ENCODE measurements at regions not wholly inside any gene's neighbourhood (a gene's known extent, or its start where the extent isn't known, plus 50 kb on each side); places are given as distances from the start of the nearest gene placed in this dataset.

DNA sequence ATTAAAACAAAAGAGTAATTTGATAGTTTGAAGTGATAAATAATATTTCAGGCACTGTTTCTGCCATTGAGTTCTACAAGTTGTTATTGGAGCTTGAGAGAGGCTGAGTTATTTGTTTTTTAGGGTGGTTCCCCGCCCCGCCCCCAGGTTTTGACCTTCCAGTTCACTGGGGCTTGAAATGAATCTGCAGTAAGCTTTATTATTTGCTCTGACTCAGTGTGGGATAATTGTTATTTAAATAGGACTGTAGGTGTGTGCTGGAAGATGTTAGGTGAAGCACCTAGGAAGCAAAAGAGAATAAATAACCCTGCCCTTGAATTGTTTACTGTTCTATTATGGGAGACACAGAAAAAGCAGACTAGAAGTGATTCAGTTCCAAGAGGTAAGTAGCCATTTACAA lies 81.2 kb upstream of the KCNIP4 start:
- no peak for DNase-seq (ENCODE audit: extremely low read depth in 1 of 4, low spot score in 3 of 4)
- in situ Hi-C loops (cut with MboI), result no loop called here

More for the DNA sequence above, 81.2 kb upstream of the KCNIP4 start:
- no peaks in the 10 kb centered on the region for H3K79me2 ChIP-seq (ENCODE audit: control insufficient read depth, insufficient read depth, low read length)
- TF ChIP-seq FOXJ3 (CRISPR knock-in tag; IDR thresholded peaks at IDR 0.05), result no peak
- no peak for TF ChIP-seq ZNF695 (CRISPR knock-in tag; IDR thresholded peaks at IDR 0.05)
- no peak for TF ChIP-seq HMG20A (CRISPR knock-in tag; conservative IDR thresholded peaks at IDR 0.05)
- no peak for TF ChIP-seq MCM7 (IDR thresholded peaks at IDR 0.05)
- TF ChIP-seq, protein P1, sequence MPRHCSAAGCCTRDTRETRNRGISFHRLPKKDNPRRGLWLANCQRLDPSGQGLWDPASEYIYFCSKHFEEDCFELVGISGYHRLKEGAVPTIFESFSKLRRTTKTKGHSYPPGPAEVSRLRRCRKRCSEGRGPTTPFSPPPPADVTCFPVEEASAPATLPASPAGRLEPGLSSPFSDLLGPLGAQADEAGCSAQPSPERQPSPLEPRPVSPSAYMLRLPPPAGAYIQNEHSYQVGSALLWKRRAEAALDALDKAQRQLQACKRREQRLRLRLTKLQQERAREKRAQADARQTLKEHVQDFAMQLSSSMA (CRISPR knock-in tag; IDR thresholded peaks at IDR 0.05), result no peak
- TF ChIP-seq, protein P2, sequence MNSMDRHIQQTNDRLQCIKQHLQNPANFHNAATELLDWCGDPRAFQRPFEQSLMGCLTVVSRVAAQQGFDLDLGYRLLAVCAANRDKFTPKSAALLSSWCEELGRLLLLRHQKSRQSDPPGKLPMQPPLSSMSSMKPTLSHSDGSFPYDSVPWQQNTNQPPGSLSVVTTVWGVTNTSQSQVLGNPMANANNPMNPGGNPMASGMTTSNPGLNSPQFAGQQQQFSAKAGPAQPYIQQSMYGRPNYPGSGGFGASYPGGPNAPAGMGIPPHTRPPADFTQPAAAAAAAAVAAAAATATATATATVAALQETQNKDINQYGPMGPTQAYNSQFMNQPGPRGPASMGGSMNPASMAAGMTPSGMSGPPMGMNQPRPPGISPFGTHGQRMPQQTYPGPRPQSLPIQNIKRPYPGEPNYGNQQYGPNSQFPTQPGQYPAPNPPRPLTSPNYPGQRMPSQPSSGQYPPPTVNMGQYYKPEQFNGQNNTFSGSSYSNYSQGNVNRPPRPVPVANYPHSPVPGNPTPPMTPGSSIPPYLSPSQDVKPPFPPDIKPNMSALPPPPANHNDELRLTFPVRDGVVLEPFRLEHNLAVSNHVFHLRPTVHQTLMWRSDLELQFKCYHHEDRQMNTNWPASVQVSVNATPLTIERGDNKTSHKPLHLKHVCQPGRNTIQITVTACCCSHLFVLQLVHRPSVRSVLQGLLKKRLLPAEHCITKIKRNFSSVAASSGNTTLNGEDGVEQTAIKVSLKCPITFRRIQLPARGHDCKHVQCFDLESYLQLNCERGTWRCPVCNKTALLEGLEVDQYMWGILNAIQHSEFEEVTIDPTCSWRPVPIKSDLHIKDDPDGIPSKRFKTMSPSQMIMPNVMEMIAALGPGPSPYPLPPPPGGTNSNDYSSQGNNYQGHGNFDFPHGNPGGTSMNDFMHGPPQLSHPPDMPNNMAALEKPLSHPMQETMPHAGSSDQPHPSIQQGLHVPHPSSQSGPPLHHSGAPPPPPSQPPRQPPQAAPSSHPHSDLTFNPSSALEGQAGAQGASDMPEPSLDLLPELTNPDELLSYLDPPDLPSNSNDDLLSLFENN (IDR thresholded peaks at IDR 0.05; ENCODE audit: low read depth in 2 of 2, low read length in 2 of 2), result no peak
- TF ChIP-seq, protein P3, sequence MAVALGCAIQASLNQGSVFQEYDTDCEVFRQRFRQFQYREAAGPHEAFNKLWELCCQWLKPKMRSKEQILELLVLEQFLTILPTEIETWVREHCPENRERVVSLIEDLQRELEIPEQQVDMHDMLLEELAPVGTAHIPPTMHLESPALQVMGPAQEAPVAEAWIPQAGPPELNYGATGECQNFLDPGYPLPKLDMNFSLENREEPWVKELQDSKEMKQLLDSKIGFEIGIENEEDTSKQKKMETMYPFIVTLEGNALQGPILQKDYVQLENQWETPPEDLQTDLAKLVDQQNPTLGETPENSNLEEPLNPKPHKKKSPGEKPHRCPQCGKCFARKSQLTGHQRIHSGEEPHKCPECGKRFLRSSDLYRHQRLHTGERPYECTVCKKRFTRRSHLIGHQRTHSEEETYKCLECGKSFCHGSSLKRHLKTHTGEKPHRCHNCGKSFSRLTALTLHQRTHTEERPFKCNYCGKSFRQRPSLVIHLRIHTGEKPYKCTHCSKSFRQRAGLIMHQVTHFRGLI (CRISPR knock-in tag; IDR thresholded peaks at IDR 0.05), result no peak
- no peak for TF ChIP-seq ZNF263 (CRISPR knock-in tag; IDR thresholded peaks at IDR 0.05; ENCODE audit: borderline replicate concordance)
- ChIA-PET POLR2A (no interaction called here), CTCF (ENCODE audit: low intra/inter-chr PET ratio) (no interaction called here)
- no peaks in the 10 kb centered on the region for H3K4me1 ChIP-seq (replicated peaks in 1 of 2; ENCODE audit: control insufficient read depth in 2 of 2, insufficient read depth in 2 of 2, low read length in 2 of 2)
- ATAC-seq (no peak), FAIRE-seq (no peak)
- H3K9ac ChIP-seq (ENCODE audit: insufficient read depth in 1 of 2, low read depth in 2 of 2, low read length in 2 of 2), result no peak overlapping the region
- intact Hi-C loops (cut with micrococcal nuclease), result no loop called here
- H3K36me3 ChIP-seq (ENCODE audit: control insufficient read depth, insufficient read depth, low read length), result no peaks in the 10 kb centered on the region
- no TSS peak for BruUV-seq (replicated peaks)
- no peaks in the 10 kb centered on the region for H3K9me3 ChIP-seq (replicated peaks; ENCODE audit: control insufficient read depth, insufficient read depth, low read depth, low read length)
- no peak overlapping the region for H3K27ac ChIP-seq (ENCODE audit: extremely low read depth, low read depth, low read length)
- no peaks in the 10 kb centered on the region for H3K9me1 ChIP-seq (ENCODE audit: control insufficient read depth, insufficient read depth, low read length)
- no peak overlapping the region for H3K4me3 ChIP-seq
- no peak overlapping the region for H3K4me2 ChIP-seq (ENCODE audit: insufficient read depth, low read length)
- H2AFZ ChIP-seq (ENCODE audit: low read depth, low read length), result no peak overlapping the region
- no peaks in the 10 kb centered on the region for H4K20me1 ChIP-seq (replicated peaks; ENCODE audit: control insufficient read depth, insufficient read depth, low read length)
- H3K27me3 ChIP-seq (ENCODE audit: control insufficient read depth in 2 of 2, insufficient read depth in 2 of 2, low read length in 2 of 2), result no peaks in the 10 kb centered on the region
- WGBS (ENCODE audit: insufficient coverage, low coverage, missing lambda C conversion rate), result 0% methylated on average over 2 of the region's 2 CpGs

Data from K562 (cell line).